ENCODE measurements at regions not wholly inside any gene's neighbourhood (a gene's known extent, or its start where the extent isn't known, plus 50 kb on each side); places are given as distances from the start of the nearest gene placed in this dataset.

GRCh38 chr10:131402771-131403650, 91.5 kb upstream of the TCERG1L start:
- POLR2A ChIA-PET = no interaction called here
- no peak for TF ChIP-seq CTCF (IDR thresholded peaks at IDR 0.05)
- ATAC-seq = no peak
- no peak for DNase-seq
- intact Hi-C loops (cut with micrococcal nuclease) = no loop called here
- H3K9me3 Mint-ChIP-seq = no peaks in the 10 kb centered on the region
- no peak overlapping the region for H3K27ac Mint-ChIP-seq
- no peak overlapping the region for H3K4me3 Mint-ChIP-seq
- no peaks in the 10 kb centered on the region for H3K36me3 Mint-ChIP-seq (ENCODE audit: low read depth)
- CTCF ChIA-PET = no interaction called here
- no peaks in the 10 kb centered on the region for H3K27me3 Mint-ChIP-seq
- H3K4me1 Mint-ChIP-seq (ENCODE audit: low read depth) = no peaks in the 10 kb centered on the region

- no peak for DNase-seq
- no peak for TF ChIP-seq CTCF (IDR thresholded peaks at IDR 0.05)
- Mint-ChIP-seq H3K4me1 (ENCODE audit: low read depth) (no peaks in the 10 kb centered on the region), H3K9me3 (no peaks in the 10 kb centered on the region), H3K36me3 (ENCODE audit: low read depth) (no peaks in the 10 kb centered on the region), H3K27ac (no peak overlapping the region), H3K4me3 (no peak overlapping the region), H3K27me3 (no peaks in the 10 kb centered on the region)
- intact Hi-C loops (cut with micrococcal nuclease) = no loop called here
- ATAC-seq = no peak
- ChIA-PET CTCF (no interaction called here), POLR2A (no interaction called here)
Observed at GRCh38 chr10:131403936-131404335, 92.4 kb upstream of the TCERG1L start.

GRCh38 chr10:131404886-131405285, 93.4 kb upstream of the TCERG1L start:
- no peaks in the 10 kb centered on the region for H3K36me3 Mint-ChIP-seq (ENCODE audit: low read depth)
- no peaks in the 10 kb centered on the region for H3K9me3 Mint-ChIP-seq
- no peaks in the 10 kb centered on the region for H3K27me3 Mint-ChIP-seq
- no peak overlapping the region for H3K4me3 Mint-ChIP-seq
- H3K27ac Mint-ChIP-seq = no peak overlapping the region
- H3K4me1 Mint-ChIP-seq (ENCODE audit: low read depth) = no peaks in the 10 kb centered on the region
- DNase-seq = no peak
- intact Hi-C loops (cut with micrococcal nuclease) = no loop called here
- TF ChIP-seq CTCF (IDR thresholded peaks at IDR 0.05) = no peak
- CTCF ChIA-PET = no interaction called here
- POLR2A ChIA-PET = no interaction called here
- no peak for ATAC-seq

GRCh38 chr10:131406676-131407392, 95.3 kb upstream of the TCERG1L start:
- no peaks in the 10 kb centered on the region for H3K4me1 Mint-ChIP-seq (ENCODE audit: low read depth)
- no peak for DNase-seq
- ATAC-seq = no peak
- ChIA-PET CTCF (no interaction called here), POLR2A (no interaction called here)
- H3K9me3 Mint-ChIP-seq = no peaks in the 10 kb centered on the region
- no peaks in the 10 kb centered on the region for H3K27me3 Mint-ChIP-seq
- H3K4me3 Mint-ChIP-seq = no peak overlapping the region
- H3K27ac Mint-ChIP-seq = no peak overlapping the region
- intact Hi-C loops (cut with micrococcal nuclease) = no loop called here
- TF ChIP-seq CTCF (IDR thresholded peaks at IDR 0.05) = no peak
- no peaks in the 10 kb centered on the region for H3K36me3 Mint-ChIP-seq (ENCODE audit: low read depth)

- intact Hi-C loops (cut with micrococcal nuclease) = no loop called here
- H3K4me3 Mint-ChIP-seq = no peak overlapping the region
Observed at GRCh38 chr10:131418681-131419080, 107.2 kb upstream of the TCERG1L start.

More at GRCh38 chr10:131418681-131419080, 107.2 kb upstream of the TCERG1L start:
- no peak for TF ChIP-seq CTCF (IDR thresholded peaks at IDR 0.05)
- DNase-seq = no peak
- CTCF ChIA-PET = interaction anchor here (1.3 kb wide), 1 partner anchor 35 kb away, joined by 4 read pairs; no protein-coding TSS in a partner anchor
- POLR2A ChIA-PET = no interaction called here
- no peak overlapping the region for H3K27ac Mint-ChIP-seq
- ATAC-seq = no peak
- H3K9me3 Mint-ChIP-seq = no peaks in the 10 kb centered on the region
- H3K36me3 Mint-ChIP-seq (ENCODE audit: low read depth) = no peaks in the 10 kb centered on the region
- H3K4me1 Mint-ChIP-seq (ENCODE audit: low read depth) = no peaks in the 10 kb centered on the region
- H3K27me3 Mint-ChIP-seq = no peaks in the 10 kb centered on the region
